ENCODE measurements at regions not wholly inside any gene's neighbourhood (a gene's known extent, or its start where the extent isn't known, plus 50 kb on each side); places are given as distances from the start of the nearest gene placed in this dataset.

DNA sequence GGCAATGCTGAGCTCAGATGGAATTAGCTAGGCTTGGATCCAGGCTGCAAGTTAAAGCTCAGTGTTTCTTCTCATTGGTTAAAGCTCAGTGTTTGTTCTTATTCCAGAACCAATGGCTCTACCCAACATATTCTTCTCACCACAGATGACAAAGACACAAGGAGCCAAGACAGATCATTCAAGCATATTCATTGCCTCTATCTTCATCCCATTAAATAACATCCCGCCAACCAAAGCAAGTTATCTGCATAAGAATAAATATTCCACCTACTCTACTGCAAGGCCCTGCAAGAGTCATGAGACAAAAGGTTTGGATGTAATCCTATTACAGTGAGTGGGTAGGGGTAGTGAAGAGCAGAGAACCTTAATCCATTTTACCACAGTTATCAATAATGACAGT lies 766.5 kb downstream of the C4orf33 start:
- no peak overlapping the region for H3K4me3 Mint-ChIP-seq (ENCODE audit: unreplicated experiment)
- Histone ChIP-seq H3K27me3 (replicated peaks; ENCODE audit: control insufficient read depth, insufficient read depth, low read length) (no peaks in the 10 kb centered on the region), H3K4me3 (ENCODE audit: low read depth, low read length) (no peak overlapping the region), H3K4me1 (no peaks in the 10 kb centered on the region), H3K36me3 (ENCODE audit: control insufficient read depth, insufficient read depth, low read length) (no peaks in the 10 kb centered on the region), H3K9me3 (no peaks in the 10 kb centered on the region)
- no peak for DNase-seq
- POLR2A ChIA-PET = no interaction called here
- CTCF ChIA-PET = no interaction called here
- BruUV-seq (replicated peaks) = no TSS peak
- H3K4me1 Mint-ChIP-seq (ENCODE audit: low read depth, unreplicated experiment) = no peaks in the 10 kb centered on the region
- H3K27ac Mint-ChIP-seq (ENCODE audit: unreplicated experiment) = no peak overlapping the region
- no peaks in the 10 kb centered on the region for H3K36me3 Mint-ChIP-seq (ENCODE audit: insufficient read depth, unreplicated experiment)
- intact Hi-C loops (cut with micrococcal nuclease; ENCODE audit: unreplicated experiment) = no loop called here
- no peaks in the 10 kb centered on the region for H3K27me3 Mint-ChIP-seq (ENCODE audit: insufficient read depth, unreplicated experiment)
- no peaks in the 10 kb centered on the region for H3K9me3 Mint-ChIP-seq (ENCODE audit: unreplicated experiment)
- no peak for TF ChIP-seq CTCF (IDR thresholded peaks at IDR 0.05; ENCODE audit: insufficient read depth in 1 of 2, low read depth in 1 of 2, low read length in 1 of 2, severe bottlenecking in 1 of 2, unreplicated experiment in 1 of 2)

DNA sequence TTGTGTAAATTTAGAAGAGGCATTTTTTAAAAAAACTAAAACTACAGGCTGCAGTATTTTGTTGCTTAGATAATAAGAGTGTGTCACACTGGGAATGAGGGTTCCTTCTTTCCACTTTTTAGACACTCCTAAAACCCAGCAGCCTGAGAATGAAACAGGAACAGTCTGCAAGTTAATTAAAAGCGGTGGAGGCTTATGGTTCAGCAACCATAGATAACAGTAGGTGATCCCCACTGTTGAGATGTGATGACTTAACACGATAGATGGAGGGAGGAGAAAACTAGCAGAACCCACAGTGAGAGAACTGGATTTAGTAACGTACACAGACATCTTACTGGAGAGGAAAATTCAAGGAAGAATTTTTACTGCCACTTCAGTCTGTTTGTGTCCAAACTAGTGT lies 767.3 kb downstream of the C4orf33 start:
- Mint-ChIP-seq H3K4me1 (ENCODE audit: low read depth, unreplicated experiment) (no peaks in the 10 kb centered on the region), H3K27ac (ENCODE audit: unreplicated experiment) (no peak overlapping the region), H3K9me3 (ENCODE audit: unreplicated experiment) (no peaks in the 10 kb centered on the region), H3K27me3 (ENCODE audit: insufficient read depth, unreplicated experiment) (no peaks in the 10 kb centered on the region), H3K36me3 (ENCODE audit: insufficient read depth, unreplicated experiment) (no peaks in the 10 kb centered on the region), H3K4me3 (ENCODE audit: unreplicated experiment) (no peak overlapping the region)
- H3K4me1 ChIP-seq = no peaks in the 10 kb centered on the region
- no peaks in the 10 kb centered on the region for H3K27me3 ChIP-seq (replicated peaks; ENCODE audit: control insufficient read depth, insufficient read depth, low read length)
- BruUV-seq (replicated peaks) = no TSS peak
- intact Hi-C loops (cut with micrococcal nuclease; ENCODE audit: unreplicated experiment) = no loop called here
- no peak overlapping the region for H3K4me3 ChIP-seq (ENCODE audit: low read depth, low read length)
- no peaks in the 10 kb centered on the region for H3K36me3 ChIP-seq (ENCODE audit: control insufficient read depth, insufficient read depth, low read length)
- H3K9me3 ChIP-seq = no peaks in the 10 kb centered on the region
- ChIA-PET POLR2A (no interaction called here), CTCF (no interaction called here)
- DNase-seq = no peak
- no peak for TF ChIP-seq CTCF (IDR thresholded peaks at IDR 0.05; ENCODE audit: insufficient read depth in 1 of 2, low read depth in 1 of 2, low read length in 1 of 2, severe bottlenecking in 1 of 2, unreplicated experiment in 1 of 2)

DNA sequence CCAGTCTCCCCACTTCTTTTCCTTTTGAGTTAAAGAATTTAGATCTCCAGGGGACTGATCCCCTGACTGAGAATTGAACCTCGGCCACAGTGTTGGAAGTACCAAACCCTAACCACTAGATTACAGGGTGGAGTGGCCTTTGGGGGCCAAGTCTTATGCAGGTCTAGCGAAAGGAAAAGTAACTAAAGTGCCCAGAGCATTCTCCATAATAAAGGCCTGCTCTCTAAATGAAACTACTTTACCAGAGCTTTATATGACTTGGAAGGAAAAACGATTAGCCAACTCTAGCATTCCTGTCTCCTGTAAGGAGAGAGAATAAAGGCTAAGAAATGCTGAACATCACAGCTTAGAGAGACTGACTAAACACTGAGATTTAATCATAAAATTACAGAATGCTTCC lies 788.0 kb downstream of the C4orf33 start:
- intact Hi-C loops (cut with micrococcal nuclease; ENCODE audit: unreplicated experiment) = no loop called here
- Mint-ChIP-seq H3K36me3 (ENCODE audit: insufficient read depth, unreplicated experiment) (no peaks in the 10 kb centered on the region), H3K27me3 (ENCODE audit: insufficient read depth, unreplicated experiment) (no peaks in the 10 kb centered on the region), H3K27ac (ENCODE audit: unreplicated experiment) (no peak overlapping the region), H3K4me1 (ENCODE audit: low read depth, unreplicated experiment) (no peaks in the 10 kb centered on the region), H3K9me3 (ENCODE audit: unreplicated experiment) (no peaks in the 10 kb centered on the region), H3K4me3 (ENCODE audit: unreplicated experiment) (no peak overlapping the region)
- no peaks in the 10 kb centered on the region for H3K36me3 ChIP-seq (ENCODE audit: control insufficient read depth, insufficient read depth, low read length)
- no TSS peak for BruUV-seq (replicated peaks)
- no peaks in the 10 kb centered on the region for H3K27me3 ChIP-seq (replicated peaks; ENCODE audit: control insufficient read depth, insufficient read depth, low read length)
- H3K9me3 ChIP-seq = no peaks in the 10 kb centered on the region
- CTCF ChIA-PET = no interaction called here
- no peak for DNase-seq
- POLR2A ChIA-PET = no interaction called here
- no peak for TF ChIP-seq CTCF (IDR thresholded peaks at IDR 0.05; ENCODE audit: insufficient read depth in 1 of 2, low read depth in 1 of 2, low read length in 1 of 2, severe bottlenecking in 1 of 2, unreplicated experiment in 1 of 2)
- no peaks in the 10 kb centered on the region for H3K4me1 ChIP-seq
- no peak overlapping the region for H3K4me3 ChIP-seq (ENCODE audit: low read depth, low read length)

All from Caco-2 (cell line).